ENCODE measurements at regions not wholly inside any gene's neighbourhood (a gene's known extent, or its start where the extent isn't known, plus 50 kb on each side); places are given as distances from the start of the nearest gene placed in this dataset.

- H3K79me2 ChIP-seq (ENCODE audit: control insufficient read depth, insufficient read depth, low read length), result no peaks in the 10 kb centered on the region
- WGBS (ENCODE audit: insufficient coverage, low coverage, missing lambda C conversion rate), result 3% methylated on average over 2 of the region's 2 CpGs
- no peak for TF ChIP-seq ZNF398 (CRISPR knock-in tag; IDR thresholded peaks at IDR 0.05)
- no peak for TF ChIP-seq SMAD2 (IDR thresholded peaks at IDR 0.05; ENCODE audit: low read depth, low read length)
- TF ChIP-seq ZNF830 (CRISPR knock-in tag; IDR thresholded peaks at IDR 0.05), result no peak
- TF ChIP-seq IFI16 (CRISPR knock-in tag; IDR thresholded peaks at IDR 0.05), result no peak
- TF ChIP-seq TAF9B (IDR thresholded peaks at IDR 0.05; ENCODE audit: partially characterized antibody), result no peak
- TF ChIP-seq ATF6 (CRISPR knock-in tag; IDR thresholded peaks at IDR 0.05), result no peak
- TF ChIP-seq IRF2 (CRISPR knock-in tag; IDR thresholded peaks at IDR 0.05), result no peak
- no peak for TF ChIP-seq SAP30 (IDR thresholded peaks at IDR 0.05; ENCODE audit: borderline replicate concordance, insufficient read depth, low read depth, low read length, poor library complexity, severe bottlenecking)
- TF ChIP-seq ATF3 (IDR thresholded peaks at IDR 0.05), result no peak
- no peak for TF ChIP-seq ATF3 (CRISPR knock-in tag; conservative IDR thresholded peaks at IDR 0.05)
- TF ChIP-seq MXI1 (IDR thresholded peaks at IDR 0.05; ENCODE audit: low read depth, low read length), result no peak
- no peak for TF ChIP-seq GATAD2B (IDR thresholded peaks at IDR 0.05; ENCODE audit: borderline replicate concordance)
- TF ChIP-seq CAMTA2 (CRISPR knock-in tag; conservative IDR thresholded peaks at IDR 0.05), result no peak
- no peak for TF ChIP-seq ZNF551 (CRISPR knock-in tag; IDR thresholded peaks at IDR 0.05)
- TF ChIP-seq AFF4 (CRISPR knock-in tag; IDR thresholded peaks at IDR 0.05), result no peak
- TF ChIP-seq ZNF347 (CRISPR knock-in tag; IDR thresholded peaks at IDR 0.05; ENCODE audit: low read depth), result no peak
These were observed 1352.2 kb downstream of the SI start for GRCh38 chr3:163726125-163726524.

More at GRCh38 chr3:163726125-163726524, 1352.2 kb downstream of the SI start:
- ATAC-seq (no peak), DNase-seq (ENCODE audit: extremely low read depth in 1 of 4, low spot score in 3 of 4) (no peak), FAIRE-seq (no peak)
- Histone ChIP-seq H4K20me1 (replicated peaks; ENCODE audit: control insufficient read depth, insufficient read depth, low read length) (no peaks in the 10 kb centered on the region), H3K36me3 (ENCODE audit: control insufficient read depth, insufficient read depth, low read length) (no peaks in the 10 kb centered on the region), H3K4me1 (replicated peaks in 1 of 2; ENCODE audit: control insufficient read depth in 2 of 2, insufficient read depth in 2 of 2, low read length in 2 of 2) (no peaks in the 10 kb centered on the region), H3K27me3 (ENCODE audit: control insufficient read depth in 2 of 2, insufficient read depth in 2 of 2, low read length in 2 of 2) (no peaks in the 10 kb centered on the region), H3K4me3 (no peak overlapping the region), H3K9ac (ENCODE audit: insufficient read depth in 1 of 2, low read depth in 2 of 2, low read length in 2 of 2) (no peak overlapping the region), H3K9me3 (replicated peaks; ENCODE audit: control insufficient read depth, insufficient read depth, low read depth, low read length) (no peaks in the 10 kb centered on the region; the same call in 1 of the 2 replicates), H2AFZ (ENCODE audit: low read depth, low read length) (no peak overlapping the region), H3K4me2 (ENCODE audit: insufficient read depth, low read length) (no peak overlapping the region), H3K9me1 (ENCODE audit: control insufficient read depth, insufficient read depth, low read length) (no peaks in the 10 kb centered on the region), H3K27ac (ENCODE audit: extremely low read depth, low read depth, low read length) (no peak overlapping the region)
- ChIA-PET CTCF (ENCODE audit: low intra/inter-chr PET ratio) (no interaction called here), POLR2A (no interaction called here)
- BruUV-seq (replicated peaks), result no TSS peak
- intact Hi-C loops (cut with micrococcal nuclease) (no loop called here), in situ Hi-C loops (cut with MboI) (no loop called here)
